ENCODE measurements at regions not wholly inside any gene's neighbourhood (a gene's known extent, or its start where the extent isn't known, plus 50 kb on each side); places are given as distances from the start of the nearest gene placed in this dataset.
"Not testable (repeated sequence)": the region's sequence is repeated elsewhere in the genome, so short reads cannot be mapped to it uniquely, and the experiment has no call there.

DNA sequence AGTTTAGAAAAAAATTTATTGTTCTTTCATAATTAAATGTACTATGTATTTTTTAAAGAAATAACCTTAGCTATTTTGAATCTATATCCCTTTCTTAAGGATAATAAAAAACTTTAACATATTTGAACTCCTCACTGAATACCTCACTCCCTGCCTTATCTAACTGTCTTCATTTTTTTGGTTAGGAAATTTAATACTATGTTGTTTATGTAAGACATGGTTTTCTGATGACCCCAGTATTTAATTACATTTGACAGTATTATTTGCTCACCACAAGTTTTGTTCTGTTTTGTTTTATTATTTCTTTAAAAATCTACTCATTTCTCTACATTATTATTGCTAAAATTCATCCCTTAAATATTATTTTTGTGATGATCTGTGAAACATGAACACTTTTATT is 394.4 kb upstream of the ADGRB3 start:
- H3K27ac Mint-ChIP-seq = no peak overlapping the region
- intact Hi-C loops (cut with micrococcal nuclease) = no loop called here
- H3K4me1 Mint-ChIP-seq (ENCODE audit: low read depth) = no peaks in the 10 kb centered on the region

DNA sequence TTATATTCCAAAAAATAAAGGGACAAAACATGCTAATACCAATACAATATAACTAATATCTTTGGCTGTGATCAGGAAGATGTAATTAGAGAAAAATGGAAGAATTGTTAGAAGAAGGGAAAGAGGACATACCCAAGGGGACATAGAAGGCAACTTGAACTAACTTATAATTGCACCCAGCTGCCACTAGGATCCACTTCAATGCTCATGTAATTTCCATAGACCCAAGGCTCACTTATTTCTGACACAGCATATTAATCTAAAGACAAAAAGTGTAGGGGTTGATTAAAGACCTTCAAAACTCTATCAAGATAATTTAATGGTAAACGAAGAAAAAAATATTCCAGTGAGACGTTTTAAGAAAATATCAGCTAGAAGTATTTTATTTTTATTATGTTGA is 396.0 kb upstream of the ADGRB3 start:
- no peaks in the 10 kb centered on the region for H3K27me3 Mint-ChIP-seq
- H3K27ac Mint-ChIP-seq = no peak overlapping the region
- intact Hi-C loops (cut with micrococcal nuclease) = no loop called here
- H3K9me3 Mint-ChIP-seq = no peaks in the 10 kb centered on the region
- no peaks in the 10 kb centered on the region for H3K36me3 Mint-ChIP-seq (ENCODE audit: low read depth)
- H3K4me3 Mint-ChIP-seq = no peak overlapping the region
- no peaks in the 10 kb centered on the region for H3K4me1 Mint-ChIP-seq (ENCODE audit: low read depth)

More for the DNA sequence above, 394.4 kb upstream of the ADGRB3 start:
- no peak overlapping the region for H3K4me3 Mint-ChIP-seq
- H3K36me3 Mint-ChIP-seq (ENCODE audit: low read depth) = no peaks in the 10 kb centered on the region
- no peaks in the 10 kb centered on the region for H3K27me3 Mint-ChIP-seq
- H3K9me3 Mint-ChIP-seq = no peaks in the 10 kb centered on the region

DNA sequence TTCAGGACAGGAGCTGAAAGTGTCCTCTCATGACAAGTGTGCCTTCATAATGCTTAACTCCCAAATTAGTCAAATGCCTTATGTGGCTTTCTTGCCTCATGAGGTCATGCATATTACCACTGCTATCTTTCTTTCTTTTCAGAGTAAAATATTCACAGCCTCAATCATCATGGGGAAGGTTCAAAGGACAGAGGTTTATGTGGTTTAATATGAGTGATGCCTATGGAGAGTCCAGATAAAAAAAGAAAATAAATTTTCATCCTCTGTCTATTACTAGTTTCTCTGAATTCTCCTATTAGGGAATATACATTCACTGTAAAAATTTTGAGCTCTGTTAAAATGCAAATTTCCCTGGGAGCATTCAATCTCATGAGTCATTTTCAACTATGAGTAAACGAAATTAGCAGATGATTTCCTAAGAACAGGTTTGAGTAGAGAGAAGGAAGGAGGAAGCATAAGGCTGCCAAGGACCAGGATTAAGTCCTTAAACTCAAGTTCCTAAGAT is 396.9 kb upstream of the ADGRB3 start:
- H3K9me3 Mint-ChIP-seq = no peaks in the 10 kb centered on the region
- H3K4me3 Mint-ChIP-seq = no peak overlapping the region
- H3K36me3 Mint-ChIP-seq (ENCODE audit: low read depth) = no peaks in the 10 kb centered on the region
- no peaks in the 10 kb centered on the region for H3K4me1 Mint-ChIP-seq (ENCODE audit: low read depth)
- H3K27me3 Mint-ChIP-seq = no peaks in the 10 kb centered on the region
- intact Hi-C loops (cut with micrococcal nuclease) = no loop called here
- H3K27ac Mint-ChIP-seq = no peak overlapping the region

DNA sequence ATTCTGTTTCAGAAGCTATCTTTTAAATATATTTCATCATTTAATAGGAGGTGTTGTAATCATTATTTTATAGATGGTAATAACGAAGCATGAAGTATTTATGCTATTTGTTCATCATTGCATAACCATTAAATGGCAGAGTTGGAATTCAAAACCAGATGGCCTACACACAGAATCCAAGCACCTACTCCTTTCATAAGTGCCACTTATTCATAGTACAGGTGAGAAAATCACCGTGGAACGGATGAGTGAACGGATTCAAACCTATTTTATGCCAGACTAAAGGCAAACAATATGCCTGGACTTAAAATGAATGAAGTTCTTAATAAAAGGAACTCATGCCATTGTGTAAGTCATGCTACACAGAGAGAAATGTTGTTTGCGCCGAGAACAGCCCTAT is 397.9 kb upstream of the ADGRB3 start:
- no peaks in the 10 kb centered on the region for H3K36me3 Mint-ChIP-seq (ENCODE audit: low read depth)
- no peak overlapping the region for H3K4me3 Mint-ChIP-seq
- H3K9me3 Mint-ChIP-seq = no peaks in the 10 kb centered on the region
- intact Hi-C loops (cut with micrococcal nuclease) = no loop called here
- H3K4me1 Mint-ChIP-seq (ENCODE audit: low read depth) = no peaks in the 10 kb centered on the region
- H3K27ac Mint-ChIP-seq = no peak overlapping the region
- H3K27me3 Mint-ChIP-seq = no peaks in the 10 kb centered on the region

DNA sequence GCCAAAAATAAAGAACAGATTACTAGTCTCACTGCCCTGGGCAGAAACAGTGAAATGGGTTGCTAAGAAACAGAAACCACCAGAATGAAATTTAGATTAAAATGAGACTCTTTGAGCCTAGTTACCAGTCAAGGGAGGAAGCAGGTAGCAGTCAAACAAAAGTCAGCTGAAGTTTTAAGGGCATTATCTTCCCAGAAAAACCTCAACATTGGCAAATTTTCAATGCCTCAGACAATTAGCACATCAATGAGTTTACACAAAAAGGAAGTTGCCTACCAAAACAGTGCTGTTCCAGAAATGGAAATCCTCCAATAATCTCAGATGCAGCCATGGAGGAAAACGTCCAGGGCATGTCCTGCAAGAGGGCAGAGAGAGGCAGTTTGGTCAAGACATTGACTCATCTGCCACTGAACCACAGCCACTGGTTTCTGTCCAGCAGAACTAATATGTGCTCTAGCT is 399.7 kb upstream of the ADGRB3 start:
- Mint-ChIP-seq H3K4me1 (ENCODE audit: low read depth) (no peaks in the 10 kb centered on the region), H3K27ac (no peak overlapping the region), H3K27me3 (no peaks in the 10 kb centered on the region), H3K36me3 (ENCODE audit: low read depth) (no peaks in the 10 kb centered on the region), H3K4me3 (no peak overlapping the region), H3K9me3 (no peaks in the 10 kb centered on the region)
- intact Hi-C loops (cut with micrococcal nuclease) = no loop called here

DNA sequence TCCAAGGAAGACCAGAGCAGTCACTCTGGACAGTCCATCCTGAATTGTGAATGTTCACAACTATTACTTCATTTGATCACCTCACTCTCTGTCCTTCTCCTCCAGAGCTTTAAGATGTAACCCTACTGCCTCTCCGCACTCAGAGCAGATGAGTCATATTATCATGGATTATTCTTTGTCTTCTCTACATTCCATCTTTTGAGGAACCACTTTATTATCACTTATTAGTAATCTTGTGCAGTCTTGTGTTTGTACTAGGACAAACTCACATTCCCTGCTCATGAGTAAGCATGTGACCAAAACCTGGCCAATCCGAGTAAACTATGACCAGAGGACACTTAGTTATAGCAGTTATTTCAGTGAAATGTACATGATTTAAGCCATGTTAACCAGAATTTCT is 401.5 kb upstream of the ADGRB3 start:
- H3K4me1 Mint-ChIP-seq (ENCODE audit: low read depth) = no peaks in the 10 kb centered on the region
- no peaks in the 10 kb centered on the region for H3K9me3 Mint-ChIP-seq
- H3K27me3 Mint-ChIP-seq = no peaks in the 10 kb centered on the region
- no peaks in the 10 kb centered on the region for H3K36me3 Mint-ChIP-seq (ENCODE audit: low read depth)
- H3K4me3 Mint-ChIP-seq = no peak overlapping the region
- no peak overlapping the region for H3K27ac Mint-ChIP-seq
- intact Hi-C loops (cut with micrococcal nuclease) = no loop called here

DNA sequence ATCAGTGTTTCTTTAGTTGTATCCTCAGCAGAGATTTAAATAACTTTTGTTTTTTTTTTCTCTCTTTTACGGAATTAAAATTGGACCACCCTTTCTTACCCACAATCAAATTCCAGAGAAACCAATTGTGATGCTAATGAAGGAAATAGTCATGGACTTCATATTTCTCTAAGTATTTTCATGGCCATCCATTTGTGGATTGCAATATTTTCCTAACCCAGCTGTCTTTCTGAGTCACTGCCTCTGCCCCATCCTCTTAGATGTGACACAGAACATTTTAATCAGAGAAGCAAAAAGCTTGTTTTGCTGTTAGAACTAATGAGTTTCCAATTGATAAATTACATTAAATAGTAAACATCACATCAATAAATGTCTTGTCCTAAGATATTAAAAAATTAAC is 405.5 kb upstream of the ADGRB3 start:
- Mint-ChIP-seq H3K27me3 (no peaks in the 10 kb centered on the region), H3K4me3 (no peak overlapping the region), H3K9me3 (no peaks in the 10 kb centered on the region), H3K27ac (no peak overlapping the region), H3K36me3 (ENCODE audit: low read depth) (no peaks in the 10 kb centered on the region), H3K4me1 (ENCODE audit: low read depth) (no peaks in the 10 kb centered on the region)
- intact Hi-C loops (cut with micrococcal nuclease) = no loop called here

DNA sequence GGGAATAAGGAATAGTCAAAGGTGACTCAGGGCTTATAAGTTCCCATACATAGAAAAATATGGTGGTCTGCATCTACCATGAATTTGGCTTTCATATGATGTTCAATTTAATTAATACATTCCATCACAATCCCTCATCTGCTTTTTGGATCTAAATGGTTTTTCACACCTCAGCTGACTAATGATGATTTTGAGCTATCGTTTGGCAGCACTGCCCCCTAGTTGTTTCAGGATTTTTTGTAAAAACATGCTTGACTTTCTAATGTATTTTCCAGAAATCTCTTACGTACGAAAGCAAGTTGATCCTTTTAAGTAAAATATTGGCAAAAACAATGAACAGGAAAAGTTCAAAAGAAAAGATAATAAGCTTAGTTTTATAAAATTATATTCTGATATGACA is 408.6 kb upstream of the ADGRB3 start:
- H3K9me3 Mint-ChIP-seq = no peaks in the 10 kb centered on the region
- H3K4me3 Mint-ChIP-seq = no peak overlapping the region
- no peaks in the 10 kb centered on the region for H3K27me3 Mint-ChIP-seq
- H3K27ac Mint-ChIP-seq = no peak overlapping the region
- intact Hi-C loops (cut with micrococcal nuclease) = no loop called here
- no peaks in the 10 kb centered on the region for H3K36me3 Mint-ChIP-seq (ENCODE audit: low read depth)
- H3K4me1 Mint-ChIP-seq (ENCODE audit: low read depth) = no peaks in the 10 kb centered on the region

DNA sequence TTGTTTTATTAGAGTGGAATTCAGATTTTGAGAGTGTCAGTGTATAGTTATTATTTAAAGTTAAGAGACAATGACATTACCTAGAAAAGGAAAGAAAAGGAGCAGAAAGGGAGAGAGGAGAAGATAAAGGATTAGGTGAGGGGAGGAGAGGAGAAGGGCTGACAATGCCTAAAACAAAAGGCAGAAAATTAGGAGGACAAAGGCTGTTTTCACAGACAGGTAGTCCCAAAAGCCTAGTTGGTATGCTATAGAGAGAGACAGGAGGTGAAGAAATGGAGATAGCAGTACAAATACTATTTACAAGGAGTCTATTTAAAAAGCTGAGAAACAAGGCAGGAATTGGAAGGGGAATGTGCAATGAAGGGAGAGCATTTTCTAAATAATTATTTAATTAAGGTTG is 409.4 kb upstream of the ADGRB3 start:
- no peaks in the 10 kb centered on the region for H3K36me3 Mint-ChIP-seq (ENCODE audit: low read depth)
- intact Hi-C loops (cut with micrococcal nuclease) = no loop called here
- no peak overlapping the region for H3K27ac Mint-ChIP-seq
- H3K4me1 Mint-ChIP-seq (ENCODE audit: low read depth) = no peaks in the 10 kb centered on the region
- H3K4me3 Mint-ChIP-seq = no peak overlapping the region
- no peaks in the 10 kb centered on the region for H3K9me3 Mint-ChIP-seq
- H3K27me3 Mint-ChIP-seq = no peaks in the 10 kb centered on the region

DNA sequence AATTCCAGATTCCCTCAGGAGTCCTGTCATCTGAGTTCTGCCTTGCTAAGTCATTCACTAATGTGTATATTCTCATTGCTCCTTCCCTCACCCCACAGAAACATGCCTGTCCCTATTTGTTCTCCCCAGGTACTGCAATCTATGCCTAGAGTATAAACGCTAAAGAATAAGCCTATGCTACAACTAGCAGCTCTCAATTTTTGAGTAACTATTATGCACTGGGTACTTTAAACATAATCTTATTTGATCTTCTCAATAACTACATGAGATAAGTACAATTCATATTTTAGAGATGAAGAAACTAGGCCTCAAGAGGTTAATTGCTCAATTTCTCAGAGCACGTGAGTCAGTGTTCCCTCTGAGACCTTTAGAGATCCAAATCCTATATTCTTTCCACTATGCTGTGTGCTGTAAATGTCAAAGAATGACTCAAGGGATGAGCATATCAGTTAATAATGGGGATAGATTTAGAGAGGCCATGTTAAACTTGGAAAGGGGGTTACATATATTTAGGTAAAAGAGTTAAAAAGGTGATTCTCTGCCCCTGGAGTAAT is 423.8 kb upstream of the ADGRB3 start:
- intact Hi-C loops (cut with micrococcal nuclease) = no loop called here
- H3K36me3 Mint-ChIP-seq (ENCODE audit: low read depth) = no peaks in the 10 kb centered on the region
- no peak overlapping the region for H3K4me3 Mint-ChIP-seq
- no peaks in the 10 kb centered on the region for H3K27me3 Mint-ChIP-seq
- H3K9me3 Mint-ChIP-seq = peaks cover 53% of the 10 kb centered on the region
- H3K4me1 Mint-ChIP-seq (ENCODE audit: low read depth) = no peaks in the 10 kb centered on the region
- no peak overlapping the region for H3K27ac Mint-ChIP-seq

DNA sequence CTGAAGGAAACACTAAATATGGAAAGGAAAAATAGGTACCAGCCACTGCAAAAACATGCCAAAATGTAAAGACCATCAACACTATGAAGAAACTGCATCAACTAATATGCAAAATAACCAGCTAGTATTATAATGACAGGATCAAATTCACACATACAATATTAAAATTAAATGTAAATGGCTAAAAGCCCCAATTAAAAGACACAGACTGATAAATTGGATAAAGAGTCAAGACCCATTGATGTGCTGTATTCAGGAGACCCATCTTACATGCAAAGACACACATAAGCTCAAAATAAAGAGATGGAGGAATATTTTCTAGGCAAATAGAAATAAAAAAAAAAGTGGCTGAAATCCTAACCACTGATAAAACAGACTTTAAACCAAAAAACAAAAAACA is 427.5 kb upstream of the ADGRB3 start:
- not testable (repeated sequence) for H3K4me1 Mint-ChIP-seq (ENCODE audit: low read depth); H3K27me3 Mint-ChIP-seq; H3K4me3 Mint-ChIP-seq

DNA sequence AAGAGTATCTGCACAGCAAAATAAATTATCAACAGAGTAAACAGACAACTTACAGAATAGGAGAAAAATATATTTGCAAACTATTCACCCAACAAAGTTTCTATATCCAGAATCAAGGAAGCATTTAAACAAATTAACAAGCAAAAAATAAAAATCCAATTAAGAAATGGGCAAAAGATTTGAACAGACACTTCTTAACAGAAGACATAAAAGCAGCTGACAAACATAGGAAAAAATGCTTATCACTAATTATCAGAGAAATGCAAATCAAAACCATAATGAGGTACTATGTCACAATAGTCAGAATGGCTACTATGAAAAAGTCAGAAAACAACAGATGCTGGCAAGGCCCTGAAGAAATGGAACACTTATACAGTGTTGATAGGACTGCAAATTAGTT is 434.2 kb upstream of the ADGRB3 start:
- H3K4me1 Mint-ChIP-seq (ENCODE audit: low read depth) = no peaks in the 10 kb centered on the region
- peaks cover 20% of the 10 kb centered on the region for H3K9me3 Mint-ChIP-seq
- H3K36me3 Mint-ChIP-seq (ENCODE audit: low read depth) = no peaks in the 10 kb centered on the region
- no peaks in the 10 kb centered on the region for H3K27me3 Mint-ChIP-seq
- H3K27ac Mint-ChIP-seq = no peak overlapping the region
- intact Hi-C loops (cut with micrococcal nuclease) = no loop called here
- H3K4me3 Mint-ChIP-seq = no peak overlapping the region

More for the DNA sequence above, 427.5 kb upstream of the ADGRB3 start:
- H3K27ac Mint-ChIP-seq; H3K36me3 Mint-ChIP-seq (ENCODE audit: low read depth); intact Hi-C loops (cut with micrococcal nuclease): not testable (repeated sequence)
- H3K9me3 Mint-ChIP-seq = peaks cover 48% of the 10 kb centered on the region

DNA sequence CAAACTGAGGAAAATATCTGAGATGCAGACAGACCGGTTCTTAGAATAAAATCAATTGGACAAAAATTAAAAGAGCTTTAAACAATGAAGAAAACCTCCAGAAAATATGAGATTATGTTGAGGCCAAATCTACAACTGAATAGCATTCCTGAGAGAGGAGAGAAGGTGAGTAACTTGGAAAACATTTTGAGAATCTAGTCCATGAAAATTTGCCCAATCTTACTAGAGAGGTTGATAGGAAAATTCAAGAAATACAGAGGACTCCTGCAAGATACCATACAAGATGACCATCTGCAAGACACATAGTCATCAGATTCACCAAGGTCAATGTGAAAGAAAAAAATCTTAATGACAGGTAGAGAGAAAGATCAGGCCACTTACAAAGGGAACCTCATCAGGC is 437.7 kb upstream of the ADGRB3 start:
- Mint-ChIP-seq H3K4me1 (ENCODE audit: low read depth) (no peaks in the 10 kb centered on the region), H3K9me3 (peaks cover 32% of the 10 kb centered on the region), H3K36me3 (ENCODE audit: low read depth) (no peaks in the 10 kb centered on the region), H3K27me3 (no peaks in the 10 kb centered on the region), H3K4me3 (no peak overlapping the region), H3K27ac (no peak overlapping the region)
- intact Hi-C loops (cut with micrococcal nuclease) = no loop called here

DNA sequence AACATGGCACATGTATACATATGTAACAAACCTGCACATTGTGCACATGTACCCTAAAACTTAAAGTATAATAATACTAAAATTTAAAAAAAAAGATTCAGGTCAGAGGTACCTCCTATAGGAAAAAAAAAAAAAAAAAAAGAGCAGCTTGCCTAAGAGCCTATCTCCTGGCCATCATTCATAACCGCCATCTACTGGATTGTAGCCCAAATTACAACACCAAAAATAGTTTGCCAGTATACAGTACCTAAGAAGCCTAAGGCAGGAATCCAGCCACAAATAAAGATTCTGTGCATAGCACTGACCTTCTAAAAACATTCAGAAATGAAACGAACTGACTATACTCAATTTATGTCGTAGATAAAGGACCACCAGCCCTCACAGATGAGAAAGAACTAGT is 438.4 kb upstream of the ADGRB3 start:
- H3K27ac Mint-ChIP-seq = no peak overlapping the region
- H3K4me1 Mint-ChIP-seq (ENCODE audit: low read depth) = no peaks in the 10 kb centered on the region
- intact Hi-C loops (cut with micrococcal nuclease) = no loop called here
- no peaks in the 10 kb centered on the region for H3K27me3 Mint-ChIP-seq
- H3K9me3 Mint-ChIP-seq = peaks cover 32% of the 10 kb centered on the region
- no peaks in the 10 kb centered on the region for H3K36me3 Mint-ChIP-seq (ENCODE audit: low read depth)
- no peak overlapping the region for H3K4me3 Mint-ChIP-seq

DNA sequence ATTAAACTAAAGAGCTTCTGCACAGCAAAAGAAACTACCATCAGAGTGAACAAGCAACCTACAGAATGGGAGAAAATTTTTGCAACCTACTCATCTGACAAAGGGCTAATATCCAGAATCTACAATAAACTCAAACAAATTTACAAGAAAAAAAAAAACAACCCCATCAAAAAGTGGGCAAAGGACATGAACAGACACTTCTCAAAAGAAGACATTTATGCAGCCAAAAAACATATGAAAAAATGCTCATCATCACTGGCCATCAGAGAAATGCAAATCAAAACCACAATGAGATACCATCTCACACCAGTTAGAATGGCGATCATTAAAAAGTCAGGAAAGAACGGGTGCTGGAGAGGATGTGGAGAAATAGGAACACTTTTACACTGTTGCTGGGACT is 439.3 kb upstream of the ADGRB3 start:
- H3K4me3 Mint-ChIP-seq; H3K27me3 Mint-ChIP-seq; H3K27ac Mint-ChIP-seq; H3K36me3 Mint-ChIP-seq (ENCODE audit: low read depth); H3K4me1 Mint-ChIP-seq (ENCODE audit: low read depth); intact Hi-C loops (cut with micrococcal nuclease): not testable (repeated sequence)
- H3K9me3 Mint-ChIP-seq = peaks cover 32% of the 10 kb centered on the region
